ENCODE measurements at regions not wholly inside any gene's neighbourhood (a gene's known extent, or its start where the extent isn't known, plus 50 kb on each side); places are given as distances from the start of the nearest gene placed in this dataset.

DNA sequence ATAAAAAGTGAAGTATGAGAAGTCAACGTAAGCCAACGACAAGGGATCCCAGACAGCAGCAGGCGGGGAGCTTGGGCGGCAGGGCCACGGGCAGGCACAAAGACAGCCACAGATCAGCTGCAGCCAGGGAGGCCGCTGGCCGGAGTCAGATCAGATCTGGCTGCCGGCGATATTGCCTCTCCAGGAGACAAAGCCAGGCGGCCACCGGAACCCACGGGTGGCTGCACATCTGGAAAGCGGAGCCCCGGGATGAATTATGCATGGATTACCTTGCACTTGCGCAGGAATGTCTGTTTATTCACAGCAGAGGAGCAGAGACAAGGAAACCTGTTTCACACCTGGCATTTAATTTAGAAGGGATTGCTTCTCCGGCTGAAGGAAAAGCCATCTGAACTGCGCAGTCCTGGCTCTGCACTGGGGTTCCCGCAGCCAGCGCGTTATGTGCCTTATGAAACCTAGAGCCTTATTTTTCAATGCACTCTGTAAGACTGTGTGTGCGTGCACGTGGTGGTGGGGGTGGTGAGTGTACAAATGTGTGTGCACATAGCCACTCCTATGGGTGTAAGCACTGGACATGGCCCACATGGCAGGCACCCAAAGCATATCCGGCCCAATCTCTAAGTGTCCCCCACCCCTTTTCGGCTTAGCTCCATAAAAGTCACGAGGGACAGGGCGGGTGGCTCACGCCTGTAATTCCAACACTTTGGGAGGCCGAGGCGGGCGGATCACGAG lies 427.8 kb upstream of the MCTP2 start:
- H4K20me1 ChIP-seq (replicated peaks; ENCODE audit: control insufficient read depth, insufficient read depth, low read length) = no peaks in the 10 kb centered on the region
- H3K9ac ChIP-seq (ENCODE audit: insufficient read depth in 1 of 2, low read depth in 2 of 2, low read length in 2 of 2) = no peak overlapping the region
- no peaks in the 10 kb centered on the region for H3K9me1 ChIP-seq (ENCODE audit: control insufficient read depth, insufficient read depth, low read length)
- TF ChIP-seq HDAC6 (IDR thresholded peaks at IDR 0.05; ENCODE audit: low read depth, low read length) = no peak
- TF ChIP-seq CBFB (CRISPR knock-in tag; IDR thresholded peaks at IDR 0.05) = no peak
- no peak for TF ChIP-seq CTCF (IDR thresholded peaks at IDR 0.05 in 2 of 3, conservative IDR thresholded peaks at IDR 0.05 in 1 of 3; ENCODE audit: insufficient read depth in 2 of 3, low read depth in 1 of 3, low read length in 3 of 3)
- no peak for TF ChIP-seq ZNF124 (CRISPR knock-in tag; IDR thresholded peaks at IDR 0.05)
- no peak for TF ChIP-seq AFF4 (CRISPR knock-in tag; IDR thresholded peaks at IDR 0.05)
- TF ChIP-seq CBX3 (IDR thresholded peaks at IDR 0.05; ENCODE audit: borderline replicate concordance in 1 of 2, low read length in 2 of 2) = no peak
- TF ChIP-seq, protein P1, sequence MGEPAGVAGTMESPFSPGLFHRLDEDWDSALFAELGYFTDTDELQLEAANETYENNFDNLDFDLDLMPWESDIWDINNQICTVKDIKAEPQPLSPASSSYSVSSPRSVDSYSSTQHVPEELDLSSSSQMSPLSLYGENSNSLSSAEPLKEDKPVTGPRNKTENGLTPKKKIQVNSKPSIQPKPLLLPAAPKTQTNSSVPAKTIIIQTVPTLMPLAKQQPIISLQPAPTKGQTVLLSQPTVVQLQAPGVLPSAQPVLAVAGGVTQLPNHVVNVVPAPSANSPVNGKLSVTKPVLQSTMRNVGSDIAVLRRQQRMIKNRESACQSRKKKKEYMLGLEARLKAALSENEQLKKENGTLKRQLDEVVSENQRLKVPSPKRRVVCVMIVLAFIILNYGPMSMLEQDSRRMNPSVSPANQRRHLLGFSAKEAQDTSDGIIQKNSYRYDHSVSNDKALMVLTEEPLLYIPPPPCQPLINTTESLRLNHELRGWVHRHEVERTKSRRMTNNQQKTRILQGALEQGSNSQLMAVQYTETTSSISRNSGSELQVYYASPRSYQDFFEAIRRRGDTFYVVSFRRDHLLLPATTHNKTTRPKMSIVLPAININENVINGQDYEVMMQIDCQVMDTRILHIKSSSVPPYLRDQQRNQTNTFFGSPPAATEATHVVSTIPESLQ (CRISPR knock-in tag; IDR thresholded peaks at IDR 0.05) = no peak
- TF ChIP-seq PTTG1 (tag; IDR thresholded peaks at IDR 0.05; ENCODE audit: low read depth) = no peak
- no peak for TF ChIP-seq ZNF274 (IDR thresholded peaks at IDR 0.05; ENCODE audit: borderline replicate concordance, low read depth, low read length)
- FAIRE-seq = no peak
- no peaks in the 10 kb centered on the region for H3K36me3 ChIP-seq (ENCODE audit: control insufficient read depth, insufficient read depth, low read length)
- intact Hi-C loops (cut with micrococcal nuclease) = no loop called here
- no peaks in the 10 kb centered on the region for H3K27me3 ChIP-seq (ENCODE audit: control insufficient read depth in 2 of 2, insufficient read depth in 2 of 2, low read length in 2 of 2)
- no peak overlapping the region for H3K4me3 ChIP-seq
- no peak for ATAC-seq
- no peaks in the 10 kb centered on the region for H3K4me1 ChIP-seq (replicated peaks in 1 of 2; ENCODE audit: control insufficient read depth in 2 of 2, insufficient read depth in 2 of 2, low read length in 2 of 2)
- H3K27ac ChIP-seq (ENCODE audit: extremely low read depth, low read depth, low read length) = no peak overlapping the region
- H3K79me2 ChIP-seq (ENCODE audit: control insufficient read depth, insufficient read depth, low read length) = no peaks in the 10 kb centered on the region
- DNase-seq (ENCODE audit: extremely low read depth in 1 of 4, low spot score in 3 of 4) = no peak
- H3K4me2 ChIP-seq (ENCODE audit: insufficient read depth, low read length) = no peak overlapping the region
- POLR2A ChIA-PET = no interaction called here
- H2AFZ ChIP-seq (ENCODE audit: low read depth, low read length) = no peak overlapping the region
- in situ Hi-C loops (cut with MboI) = no loop called here
- 1% methylated on average over 31 of the region's 31 CpGs for WGBS (ENCODE audit: insufficient coverage, low coverage, missing lambda C conversion rate)
- CTCF ChIA-PET (ENCODE audit: low intra/inter-chr PET ratio) = no interaction called here
- no TSS peak for BruUV-seq (replicated peaks)
- no peaks in the 10 kb centered on the region for H3K9me3 ChIP-seq (replicated peaks; ENCODE audit: control insufficient read depth, insufficient read depth, low read depth, low read length)

Measured in K562 (cell line).